Endothelial cell of umbilical vein (primary cell): ENCODE measurements at regions not wholly inside any gene's neighbourhood (a gene's known extent, or its start where the extent isn't known, plus 50 kb on each side); places are given as distances from the start of the nearest gene placed in this dataset.

Source experiments
- BruUV-seq: library from RNA; stranded (reverse); fragments of 400-500 nt; replicated peaks from 2 replicates; lab custom pipeline; 2021; lab: Mats Ljungman, UMichigan
- CTCF ChIA-PET: fragments of 300-600, 350-600 bp; sonication (Branson Sonifier 250); formaldehyde crosslinking; loops from one replicate; lab custom pipeline; 2021; ENCODE audit warnings: antibody characterized with exemption, inconsistent platforms; lab: Charles Lee
- POLR2A ChIA-PET: fragments of 300-600, 350-600 bp; sonication (Branson Sonifier 250); formaldehyde crosslinking; loops from one replicate; lab custom pipeline; 2021; ENCODE audit warnings: antibody characterized with exemption, inconsistent platforms; lab: Charles Lee
- DNase-seq: peaks from one replicate; pipeline ENCODE4 v3.0.0-alpha.2; 2011; ENCODE audit warnings: low read depth, low spot score
- FAIRE-seq: peaks from 2 replicates; lab custom pipeline; 2011; peaks lifted over from hg19 to GRCh38; lab: Jason Lieb, UNC
- H2AFZ ChIP-seq: 2 replicates; pipeline ENCODE4 v1.6.0; 2012; ENCODE audit warnings: low read depth, low read length, control low read depth, inconsistent platforms
- H3K27ac ChIP-seq: 2 replicates; pipeline ENCODE4 v1.5.1; 2011; ENCODE audit warnings: low read depth, mild to moderate bottlenecking, control low read depth, low read length, moderate library complexity; ENCODE audit not compliant: insufficient read depth
- H3K27me3 ChIP-seq, 2 experiments: 2 replicates each; pipeline versions ENCODE4 v1.6.0 to v1.6.1; 2011; ENCODE audit warnings: low read length in 2 of 2, mixed read lengths in 1 of 2; ENCODE audit not compliant: control insufficient read depth in 2 of 2, insufficient read depth in 2 of 2
- H3K36me3 ChIP-seq, 2 experiments: 2 replicates in 1 of 2; 3 replicates in 1 of 2; pipeline ENCODE4 v1.5.1; 2011; ENCODE audit warnings: low read length in 2 of 2, mild to moderate bottlenecking in 1 of 2, moderate library complexity in 1 of 2; ENCODE audit not compliant: control insufficient read depth in 2 of 2, insufficient read depth in 2 of 2; ENCODE audit errors: extremely low read depth in 1 of 2
- H3K4me1 ChIP-seq: 3 replicates; pipeline ENCODE4 v1.5.1; 2011; ENCODE audit warnings: mild to moderate bottlenecking, low read length; ENCODE audit not compliant: control insufficient read depth, insufficient read depth; ENCODE audit errors: extremely low read depth
- H3K4me2 ChIP-seq: 2 replicates; pipeline ENCODE4 v1.6.1; 2011; ENCODE audit warnings: low read length, control low read depth, mixed read lengths; ENCODE audit not compliant: insufficient read depth
- H3K4me3 ChIP-seq, 3 experiments: fragments of 200-600 bp in 1 of 3; sonication (generic), shearing (Covaris generic) in 1 of 3; replicated peaks in 1 of 3; 2 replicates each; pipeline ENCODE4 v1.5.1; 2011 to 2016; ENCODE audit warnings: control low read depth in 3 of 3, low read length in 3 of 3, mild to moderate bottlenecking in 2 of 3, inconsistent platforms in 1 of 3, low read depth in 1 of 3, moderate library complexity in 1 of 3; ENCODE audit not compliant: insufficient read depth in 1 of 3
- H3K79me2 ChIP-seq: 2 replicates; pipeline ENCODE4 v1.6.0; 2012; ENCODE audit warnings: low read length, inconsistent platforms; ENCODE audit not compliant: control insufficient read depth, insufficient read depth
- H3K9ac ChIP-seq: replicated peaks from 2 replicates; pipeline ENCODE3; 2011; ENCODE audit warnings: low read length, control low read depth; ENCODE audit not compliant: insufficient read depth; ENCODE audit errors: extremely low read depth
- H3K9me1 ChIP-seq: replicated peaks from 3 replicates; pipeline ENCODE4 v1.6.0; 2011; ENCODE audit warnings: mild to moderate bottlenecking, low read length; ENCODE audit not compliant: control insufficient read depth, insufficient read depth; ENCODE audit errors: extremely low read depth
- H3K9me3 ChIP-seq: replicated peaks from 2 replicates; pipeline ENCODE4 v1.5.1; 2012; ENCODE audit warnings: low read length, inconsistent platforms; ENCODE audit not compliant: control insufficient read depth, insufficient read depth
- H4K20me1 ChIP-seq: replicated peaks from 2 replicates; pipeline ENCODE3; 2011; ENCODE audit warnings: mild to moderate bottlenecking, low read length; ENCODE audit not compliant: control insufficient read depth, insufficient read depth; ENCODE audit errors: extremely low read depth
- EZH2 ChIP-seq: IDR thresholded peaks from 2 replicates; pipeline ENCODE4 v1.6.1; 2012; ENCODE audit warnings: borderline replicate concordance, low read depth, mild to moderate bottlenecking, moderate library complexity, low read length, inconsistent platforms; ENCODE audit not compliant: severe bottlenecking
- FOS ChIP-seq: IDR thresholded peaks from 2 replicates; pipeline ENCODE4 v1.6.1; 2011; ENCODE audit warnings: mild to moderate bottlenecking, low read length, moderate library complexity, borderline replicate concordance; ENCODE audit not compliant: insufficient read depth
- GATA2 ChIP-seq: IDR thresholded peaks from 2 replicates; pipeline ENCODE4 v1.7.0; 2011; ENCODE audit warnings: low read depth, mild to moderate bottlenecking, moderate library complexity, mixed read lengths, low read length; ENCODE audit not compliant: insufficient read length, insufficient read depth
- JUN ChIP-seq: IDR thresholded peaks from 2 replicates; pipeline ENCODE4 v1.6.1; 2011; ENCODE audit warnings: borderline replicate concordance, low read depth; ENCODE audit not compliant: insufficient read length, insufficient read depth
- MYC ChIP-seq: IDR thresholded peaks from one replicate; pipeline ENCODE4 v1.6.1; 2011; ENCODE audit warnings: mild to moderate bottlenecking, low read depth, low read length
- POLR2A ChIP-seq: IDR thresholded peaks from 2 replicates; pipeline ENCODE4 v1.6.1; 2012; ENCODE audit warnings: low read depth, mild to moderate bottlenecking, control low read depth, low read length
- POLR2AphosphoS5 ChIP-seq: IDR thresholded peaks from 2 replicates; pipeline ENCODE4 v1.6.1; 2012; ENCODE audit warnings: low read depth, mild to moderate bottlenecking, control low read depth, low read length, moderate library complexity; ENCODE audit not compliant: insufficient read depth
- dilution Hi-C: fragments of 300-500 bp; cut with MboI; formaldehyde crosslinking; loops from one replicate; pipeline ENCODE4 v1.15.0; 2019; ENCODE audit warnings: low sequenced_read_pairs; ENCODE audit not compliant: extremely low pct_ligation_motif_present
- intact Hi-C: fragments of 100-400 bp; cut with micrococcal nuclease; formaldehyde crosslinking; loops from one replicate; pipeline ENCODE4 v1.10.0; 2022
- TF ChIP-seq, protein P1 (sequence below): IDR thresholded peaks from 2 replicates; pipeline ENCODE4 v1.6.1; 2011; ENCODE audit not compliant: insufficient read depth, insufficient read length
- TF ChIP-seq, protein P2 (sequence below), 2 donors: IDR thresholded peaks; 1 replicate in 1 of 2; 2 replicates in 1 of 2; pipeline ENCODE4 v1.5.1; 2011; ENCODE audit warnings: low read length in 2 of 2, mild to moderate bottlenecking in 2 of 2, moderate library complexity in 2 of 2, control low read depth in 1 of 2, inconsistent platforms in 1 of 2, low read depth in 1 of 2; ENCODE audit not compliant: insufficient read depth in 1 of 2; ENCODE audit errors: extremely low read depth in 1 of 2

DNA sequence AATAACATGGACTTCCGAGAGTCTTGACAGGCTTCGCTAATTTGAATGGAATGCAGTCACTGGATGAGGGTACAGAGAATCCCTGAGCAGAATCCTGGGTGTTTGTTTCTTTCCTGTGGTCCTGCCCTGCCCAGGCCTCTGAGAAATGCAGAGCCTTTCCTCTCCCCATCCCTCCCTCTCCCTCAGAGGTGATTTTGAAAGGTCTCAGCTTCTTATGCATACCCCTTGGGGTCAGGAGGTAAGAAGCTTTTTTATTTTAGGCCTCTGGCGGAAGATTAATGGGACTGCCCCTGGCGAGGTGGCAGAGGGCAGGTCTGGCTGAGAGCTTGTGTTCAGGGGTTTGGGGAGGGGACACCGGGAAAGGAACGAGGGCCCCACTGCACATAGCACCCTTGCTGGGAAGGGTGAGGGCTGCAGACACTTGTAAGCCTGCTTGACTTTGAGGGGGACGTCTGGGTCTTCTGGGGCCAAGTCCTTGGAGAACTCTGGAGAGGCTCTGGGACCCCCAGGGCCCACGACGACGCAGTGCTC lies 116.5 kb upstream of the SLC45A1 start:
- Histone ChIP-seq H3K36me3 (no peaks in the 10 kb centered on the region), H2AFZ (no peak overlapping the region), H3K9me3 (no peaks in the 10 kb centered on the region), H3K27me3 (no peaks in the 10 kb centered on the region), H3K4me1 (peaks cover 8% of the 10 kb centered on the region), H3K79me2 (no peaks in the 10 kb centered on the region), H3K27ac (no peak overlapping the region), H3K9ac (no peak overlapping the region), H4K20me1 (no peaks in the 10 kb centered on the region), H3K9me1 (no peaks in the 10 kb centered on the region), H3K4me2 (no peak overlapping the region), H3K4me3 (no peak overlapping the region)
- FAIRE-seq, result no peak
- BruUV-seq, result no TSS peak
- POLR2A ChIA-PET, result no interaction called here
- CTCF ChIA-PET, result interaction anchor here (1.6 to 1.9 kb wide), 3 partner anchors 11 to 186 kb away, joined by 4 to 5 read pairs (median 5); no protein-coding TSS in a partner anchor
- dilution Hi-C loops, result no loop called here
- TF ChIP-seq POLR2A (no peak), EZH2 (no peak), MYC (no peak), JUN (no peak), POLR2AphosphoS5 (no peak), GATA2 (no peak), FOS (no peak)
- TF ChIP-seq, protein P1, sequence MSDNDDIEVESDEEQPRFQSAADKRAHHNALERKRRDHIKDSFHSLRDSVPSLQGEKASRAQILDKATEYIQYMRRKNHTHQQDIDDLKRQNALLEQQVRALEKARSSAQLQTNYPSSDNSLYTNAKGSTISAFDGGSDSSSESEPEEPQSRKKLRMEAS, result no peak
- TF ChIP-seq, protein P2, sequence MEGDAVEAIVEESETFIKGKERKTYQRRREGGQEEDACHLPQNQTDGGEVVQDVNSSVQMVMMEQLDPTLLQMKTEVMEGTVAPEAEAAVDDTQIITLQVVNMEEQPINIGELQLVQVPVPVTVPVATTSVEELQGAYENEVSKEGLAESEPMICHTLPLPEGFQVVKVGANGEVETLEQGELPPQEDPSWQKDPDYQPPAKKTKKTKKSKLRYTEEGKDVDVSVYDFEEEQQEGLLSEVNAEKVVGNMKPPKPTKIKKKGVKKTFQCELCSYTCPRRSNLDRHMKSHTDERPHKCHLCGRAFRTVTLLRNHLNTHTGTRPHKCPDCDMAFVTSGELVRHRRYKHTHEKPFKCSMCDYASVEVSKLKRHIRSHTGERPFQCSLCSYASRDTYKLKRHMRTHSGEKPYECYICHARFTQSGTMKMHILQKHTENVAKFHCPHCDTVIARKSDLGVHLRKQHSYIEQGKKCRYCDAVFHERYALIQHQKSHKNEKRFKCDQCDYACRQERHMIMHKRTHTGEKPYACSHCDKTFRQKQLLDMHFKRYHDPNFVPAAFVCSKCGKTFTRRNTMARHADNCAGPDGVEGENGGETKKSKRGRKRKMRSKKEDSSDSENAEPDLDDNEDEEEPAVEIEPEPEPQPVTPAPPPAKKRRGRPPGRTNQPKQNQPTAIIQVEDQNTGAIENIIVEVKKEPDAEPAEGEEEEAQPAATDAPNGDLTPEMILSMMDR (IDR thresholded peaks at IDR 0.05; ENCODE audit: extremely low read depth in 1 of 2, insufficient read depth in 1 of 2, low read depth in 1 of 2, low read length in 2 of 2), result no peak
- intact Hi-C loops, result no loop called here
- no peak for DNase-seq
